HPDE6-E6E7 (cell line): ENCODE measurements at regions not wholly inside any gene's neighbourhood (a gene's known extent, or its start where the extent isn't known, plus 50 kb on each side); places are given as distances from the start of the nearest gene placed in this dataset.
A peak's percentile ranks its signal among the peaks of the same experiment; 100 is the strongest.

Source experiments
- DNase-seq: peaks from one replicate; pipeline ENCODE4 v3.0.0; 2011; ENCODE audit warnings: missing footprints; ENCODE audit errors: extremely low spot score

- DNase-seq, result no peak
Measured at GRCh38 chr5:145365464-145365863, 469.7 kb downstream of the PRELID2 start.

GRCh38 chr5:145362266-145362665, 472.9 kb downstream of the PRELID2 start:
- DNase-seq, result peak; percentile 21

GRCh38 chr5:145360936-145361335, 474.2 kb downstream of the PRELID2 start:
- DNase-seq, result no peak

- peak; percentile 38 for DNase-seq
Measured at GRCh38 chr5:145350513-145350912, 484.6 kb downstream of the PRELID2 start.

- DNase-seq, result peak; percentile 16
Measured at GRCh38 chr5:145347026-145347616, 488.0 kb downstream of the PRELID2 start.

GRCh38 chr5:145345511-145346287, 489.4 kb downstream of the PRELID2 start:
- DNase-seq, result no peak

- no peak for DNase-seq
Measured at GRCh38 chr5:145341842-145342241, 493.3 kb downstream of the PRELID2 start.

- DNase-seq, result no peak
Measured at GRCh38 chr5:145340099-145340498, 495.0 kb downstream of the PRELID2 start.

- no peak for DNase-seq
Measured at GRCh38 chr5:145324767-145325479, 510.2 kb downstream of the PRELID2 start.

- no peak for DNase-seq
Measured at GRCh38 chr5:145324101-145324500, 511.0 kb downstream of the PRELID2 start.

- no peak for DNase-seq
Measured at GRCh38 chr5:145316282-145316681, 518.9 kb downstream of the PRELID2 start.

GRCh38 chr5:145307866-145308382, 527.2 kb downstream of the PRELID2 start:
- DNase-seq, result no peak

GRCh38 chr5:145295236-145295835, 539.8 kb downstream of the PRELID2 start:
- DNase-seq, result no peak

- no peak for DNase-seq
Measured at GRCh38 chr5:145294331-145294730, 540.8 kb downstream of the PRELID2 start.

GRCh38 chr5:145293716-145294115, 541.4 kb downstream of the PRELID2 start:
- no peak for DNase-seq

- DNase-seq, result no peak
Measured at GRCh38 chr5:145292278-145292677, 542.9 kb downstream of the PRELID2 start.

- DNase-seq, result no peak
Measured at GRCh38 chr5:145283141-145283810, 551.9 kb downstream of the PRELID2 start.

GRCh38 chr5:145280806-145281205, 554.3 kb downstream of the PRELID2 start:
- DNase-seq, result no peak

GRCh38 chr5:145280214-145280613, 554.9 kb downstream of the PRELID2 start:
- no peak for DNase-seq

- DNase-seq, result no peak
Measured at GRCh38 chr5:145260670-145261069, 574.5 kb downstream of the PRELID2 start.

GRCh38 chr5:145247745-145248040, 587.4 kb downstream of the PRELID2 start:
- DNase-seq, result no peak
